NT2/D1 (cell line): ENCODE measurements at regions not wholly inside any gene's neighbourhood (a gene's known extent, or its start where the extent isn't known, plus 50 kb on each side); places are given as distances from the start of the nearest gene placed in this dataset.
"Not testable (repeated sequence)": the region's sequence is repeated elsewhere in the genome, so short reads cannot be mapped to it uniquely, and the experiment has no call there.

Source experiments
- DNase-seq: peaks from one replicate; pipeline ENCODE4 v3.0.0-alpha.2; 2011; ENCODE audit warnings: low read depth, low spot score
- H3K27me3 ChIP-seq: 2 replicates; pipeline ENCODE4 v1.6.0; 2011; ENCODE audit warnings: mild to moderate bottlenecking; ENCODE audit not compliant: insufficient read length, insufficient read depth
- H3K36me3 ChIP-seq: 2 replicates; pipeline ENCODE4 v1.6.1; 2011; ENCODE audit warnings: mild to moderate bottlenecking, low read length, mixed read lengths; ENCODE audit not compliant: insufficient read depth, insufficient read length
- H3K4me1 ChIP-seq: 2 replicates; pipeline ENCODE4 v1.5.1; 2011; ENCODE audit not compliant: insufficient read depth, insufficient read length
- H3K4me3 ChIP-seq: 2 replicates; pipeline ENCODE4 v1.5.1; 2011; ENCODE audit warnings: low read depth; ENCODE audit not compliant: insufficient read length
- H3K9ac ChIP-seq: 2 replicates; pipeline ENCODE4 v1.6.0; 2011; ENCODE audit warnings: low read depth; ENCODE audit not compliant: insufficient read length
- H3K9me3 ChIP-seq: 2 replicates; pipeline ENCODE4 v1.5.1; 2011; ENCODE audit warnings: mild to moderate bottlenecking, low read length; ENCODE audit not compliant: insufficient read depth
- SUZ12 ChIP-seq: IDR thresholded peaks from 2 replicates; pipeline ENCODE4 v1.6.1; 2011; ENCODE audit not compliant: insufficient read length, insufficient read depth; ENCODE audit errors: extremely low read depth
- YY1 ChIP-seq: IDR thresholded peaks from 2 replicates; pipeline ENCODE4 v1.6.1; 2011; ENCODE audit not compliant: insufficient read length, insufficient read depth
- ZNF274 ChIP-seq: IDR thresholded peaks from 2 replicates; pipeline ENCODE4 v1.6.1; 2011; ENCODE audit warnings: mild to moderate bottlenecking, low read depth, low read length

DNA sequence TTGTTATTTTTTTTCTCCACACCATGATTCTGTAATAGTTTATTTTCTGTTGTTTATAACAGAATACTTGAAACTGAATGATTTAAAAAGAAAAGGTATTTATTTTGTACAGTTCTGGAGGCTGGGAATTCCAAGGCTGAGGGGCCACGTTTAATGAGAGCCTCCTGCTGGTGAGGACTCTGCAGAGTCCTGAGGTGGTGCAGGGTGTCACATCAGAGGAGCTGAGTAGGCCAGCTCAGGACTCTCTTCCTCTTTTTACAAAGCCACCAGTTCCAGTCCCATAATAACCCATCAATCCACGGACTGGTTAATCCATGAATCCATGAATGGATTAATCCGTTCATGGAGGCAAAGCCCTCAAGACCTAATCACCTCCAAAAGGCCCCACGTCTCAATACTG, 71.6 kb downstream of the TFAP2A start:
- DNase-seq = no peak
- no peak for TF ChIP-seq YY1
- TF ChIP-seq SUZ12 = no peak
- no peak for TF ChIP-seq ZNF274

DNA sequence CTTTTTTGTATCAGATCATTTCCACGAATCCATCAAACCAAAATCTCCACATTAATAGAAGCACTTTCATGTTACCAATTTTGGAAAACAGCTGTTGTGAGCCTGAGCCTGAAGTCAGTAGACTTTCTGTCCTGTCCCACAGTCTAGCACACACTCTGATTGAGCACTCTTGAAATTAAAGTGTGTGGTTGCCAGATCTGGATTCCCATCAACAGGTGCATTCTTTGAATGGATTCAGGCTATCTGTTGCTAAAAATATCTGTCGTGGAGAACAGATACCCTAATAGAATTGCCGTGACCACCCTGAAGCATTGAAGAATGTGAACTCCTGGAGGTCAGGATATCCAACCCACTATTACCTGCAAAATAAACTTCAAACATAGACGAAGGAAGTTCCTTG, 73.3 kb downstream of the TFAP2A start:
- no peaks in the 10 kb centered on the region for H3K27me3 ChIP-seq
- H3K36me3 ChIP-seq = no peaks in the 10 kb centered on the region
- TF ChIP-seq ZNF274 (no peak), YY1 (no peak), SUZ12 (no peak)
- no peak overlapping the region for H3K9ac ChIP-seq
- no peaks in the 10 kb centered on the region for H3K9me3 ChIP-seq
- no peak for DNase-seq
- no peak overlapping the region for H3K4me3 ChIP-seq
- no peaks in the 10 kb centered on the region for H3K4me1 ChIP-seq

More for the DNA sequence above, 71.6 kb downstream of the TFAP2A start:
- no peaks in the 10 kb centered on the region for H3K9me3 ChIP-seq
- H3K36me3 ChIP-seq = no peaks in the 10 kb centered on the region
- no peak overlapping the region for H3K9ac ChIP-seq
- H3K4me1 ChIP-seq = no peaks in the 10 kb centered on the region
- no peaks in the 10 kb centered on the region for H3K27me3 ChIP-seq
- no peak overlapping the region for H3K4me3 ChIP-seq

DNA sequence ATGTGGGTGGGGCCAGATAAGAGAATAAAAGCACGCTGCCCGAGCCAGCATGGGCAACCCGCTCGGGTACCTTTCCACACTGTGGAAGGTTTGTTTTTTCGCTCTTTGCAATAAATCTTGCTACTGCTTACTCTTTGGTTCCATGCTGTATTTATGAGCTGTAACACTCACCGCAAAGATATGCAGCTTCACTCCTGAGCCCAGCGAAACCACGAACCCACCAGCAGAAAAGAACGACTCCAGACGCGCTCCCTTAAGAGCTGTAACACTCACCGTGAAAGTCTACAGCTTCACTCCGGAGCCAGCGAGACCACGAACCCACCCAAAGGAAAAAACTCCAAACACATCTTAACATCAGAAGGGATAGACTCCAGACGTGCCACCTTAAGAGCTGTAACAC, 76.7 kb downstream of the TFAP2A start:
- no peak overlapping the region for H3K4me3 ChIP-seq
- TF ChIP-seq YY1 = no peak
- TF ChIP-seq ZNF274 = no peak
- no peak for TF ChIP-seq SUZ12
- H3K9me3 ChIP-seq = no peaks in the 10 kb centered on the region
- no peaks in the 10 kb centered on the region for H3K4me1 ChIP-seq
- H3K27me3 ChIP-seq = no peaks in the 10 kb centered on the region
- no peaks in the 10 kb centered on the region for H3K36me3 ChIP-seq
- H3K9ac ChIP-seq = no peak overlapping the region
- DNase-seq = no peak

DNA sequence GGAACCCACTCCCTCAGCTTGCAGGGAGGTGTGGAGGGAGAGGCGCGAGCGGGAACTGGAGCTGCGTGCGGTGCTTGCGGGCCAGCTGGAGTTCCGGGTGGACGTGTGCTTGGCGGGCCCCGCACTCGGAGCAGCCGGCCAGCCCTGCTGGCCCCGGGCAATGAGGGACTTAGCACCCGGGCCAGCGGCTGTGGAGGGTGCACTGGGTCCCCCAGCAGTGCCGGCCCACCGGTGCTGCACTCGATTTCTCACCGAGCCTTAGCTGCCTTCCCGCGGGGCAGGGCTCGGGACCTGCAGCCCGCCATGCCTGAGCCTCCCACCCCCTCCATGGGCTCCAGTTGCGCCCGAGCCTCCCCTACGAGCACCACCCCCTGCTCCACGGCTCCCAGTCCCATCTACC, 77.5 kb downstream of the TFAP2A start:
- not testable (repeated sequence) for H3K36me3 ChIP-seq, H3K4me3 ChIP-seq, H3K9ac ChIP-seq, H3K27me3 ChIP-seq, H3K9me3 ChIP-seq, DNase-seq, H3K4me1 ChIP-seq

DNA sequence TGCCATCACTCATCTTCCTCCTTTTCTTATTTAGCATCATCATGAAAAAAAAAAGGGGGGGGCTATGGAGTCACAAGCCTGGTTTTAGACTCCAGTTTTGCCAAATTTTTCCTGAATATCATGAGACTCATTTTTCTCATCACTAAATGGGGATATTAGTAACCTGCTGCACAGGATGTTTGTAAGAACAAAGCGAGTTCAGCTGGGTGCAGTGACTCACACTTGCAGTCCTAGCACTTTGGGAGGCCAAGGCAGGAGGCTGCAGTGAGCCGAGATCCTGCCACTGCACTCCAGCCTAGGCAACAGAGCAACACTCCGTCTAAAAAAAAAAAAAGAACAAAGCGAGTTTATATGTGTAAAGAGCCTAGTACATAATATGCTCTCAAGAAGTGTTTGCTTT, 82.8 kb downstream of the TFAP2A start:
- Histone ChIP-seq H3K9ac (no peak overlapping the region), H3K9me3 (no peaks in the 10 kb centered on the region), H3K4me3 (no peak overlapping the region), H3K36me3 (no peaks in the 10 kb centered on the region), H3K4me1 (no peaks in the 10 kb centered on the region), H3K27me3 (no peaks in the 10 kb centered on the region)
- TF ChIP-seq ZNF274 (no peak), SUZ12 (no peak), YY1 (no peak)
- no peak for DNase-seq

DNA sequence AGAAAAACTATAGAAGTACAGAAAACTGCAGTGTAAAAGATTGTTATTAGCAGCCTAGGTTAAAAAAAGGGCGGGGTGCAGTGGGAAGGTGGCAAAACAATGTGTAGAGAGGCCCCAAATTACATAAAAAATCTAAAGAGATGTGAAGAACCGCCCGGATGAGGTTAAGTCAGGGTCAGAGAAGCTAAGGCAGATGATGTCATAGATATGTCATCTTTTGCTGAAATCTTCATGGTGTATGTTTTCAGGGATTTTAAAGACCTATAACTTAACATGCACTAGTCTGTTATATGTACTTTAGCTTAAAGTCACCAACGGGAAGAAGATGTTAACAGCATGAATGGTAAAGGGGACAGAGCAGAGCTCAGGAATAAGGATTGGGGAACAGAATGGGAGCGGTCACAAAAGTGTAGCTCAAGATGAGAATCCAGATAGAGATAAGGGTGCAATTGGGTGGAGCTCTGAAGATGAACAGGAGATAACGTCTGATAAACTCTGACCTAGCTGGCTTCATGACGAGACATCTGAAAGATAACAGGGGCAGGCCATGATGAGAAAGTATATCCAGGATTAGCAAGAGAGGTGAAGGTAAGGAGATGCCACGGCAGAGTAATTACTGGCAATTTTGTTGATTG, 83.4 kb downstream of the TFAP2A start:
- H3K27me3 ChIP-seq = no peaks in the 10 kb centered on the region
- no peaks in the 10 kb centered on the region for H3K4me1 ChIP-seq
- H3K9ac ChIP-seq = no peak overlapping the region
- H3K9me3 ChIP-seq = no peaks in the 10 kb centered on the region
- no peak overlapping the region for H3K4me3 ChIP-seq
- TF ChIP-seq YY1 (no peak), ZNF274 (no peak), SUZ12 (no peak)
- DNase-seq = no peak
- H3K36me3 ChIP-seq = no peaks in the 10 kb centered on the region

DNA sequence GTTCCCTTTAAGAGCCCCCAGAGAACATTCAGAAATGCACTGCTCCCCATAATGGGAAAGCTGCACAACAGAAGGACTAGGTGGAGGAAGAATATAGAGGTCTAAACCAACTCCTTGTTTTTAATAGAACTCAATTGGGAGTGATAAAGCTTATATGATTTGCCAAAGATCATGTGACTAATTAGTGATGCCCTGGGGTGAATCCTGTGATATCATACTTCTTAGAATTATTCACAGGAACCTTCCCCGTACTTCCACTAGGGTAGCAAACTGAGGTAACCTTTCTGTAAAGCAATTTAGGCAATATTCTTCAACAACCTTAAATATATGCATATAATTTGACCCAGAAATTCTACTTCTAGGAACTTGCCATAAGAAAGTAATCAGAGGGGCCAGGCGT, 84.4 kb downstream of the TFAP2A start:
- Histone ChIP-seq H3K4me1 (no peaks in the 10 kb centered on the region), H3K36me3 (no peaks in the 10 kb centered on the region), H3K4me3 (no peak overlapping the region), H3K9me3 (no peaks in the 10 kb centered on the region), H3K27me3 (no peaks in the 10 kb centered on the region), H3K9ac (no peak overlapping the region)
- TF ChIP-seq ZNF274 (no peak), SUZ12 (no peak)
- DNase-seq = no peak

DNA sequence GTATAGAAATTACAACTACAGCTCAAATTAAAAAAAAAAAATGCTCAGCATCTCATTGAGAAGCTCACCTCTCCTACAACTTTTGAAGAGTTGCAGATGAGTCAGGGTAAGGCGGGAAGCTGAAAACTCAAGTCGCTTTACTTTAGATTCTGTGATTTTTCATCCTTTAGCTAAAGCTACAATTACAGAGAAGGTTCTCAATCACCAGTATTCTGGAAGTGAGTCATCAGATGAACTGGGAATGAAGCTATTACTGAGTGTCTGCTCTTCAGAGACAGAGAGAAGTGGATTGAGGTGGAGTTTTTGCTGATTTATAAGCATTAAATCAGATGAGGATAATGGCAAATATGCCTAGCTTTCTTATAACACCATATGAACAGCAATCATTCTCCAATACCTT, 91.9 kb downstream of the TFAP2A start:
- Histone ChIP-seq H3K36me3 (no peaks in the 10 kb centered on the region), H3K4me1 (peaks cover 2% of the 10 kb centered on the region), H3K9me3 (0 out of 2 replicates have a peak, but pooled peaks cover 5% of the 10 kb centered on the region), H3K9ac (no peak overlapping the region), H3K27me3 (no peaks in the 10 kb centered on the region), H3K4me3 (no peak overlapping the region)
- TF ChIP-seq ZNF274 (no peak), SUZ12 (no peak), YY1 (no peak)
- DNase-seq = no peak
